Psoas muscle (tissue), 7 donors: ENCODE measurements at regions not wholly inside any gene's neighbourhood (a gene's known extent, or its start where the extent isn't known, plus 50 kb on each side); places are given as distances from the start of the nearest gene placed in this dataset.

Source experiments
- ATAC-seq, 4 donors: fragments of 200-7000 bp; cut with Tn5 transposase; one replicate each; pipeline ENCODE4 v1.9.1; 2020; ENCODE audit warnings: moderate library complexity in 3 of 4, mild to moderate bottlenecking in 2 of 4
- DNase-seq, 2 donors: peaks; one replicate each; pipeline ENCODE4 v3.0.0-alpha.2; 2020
- H3K27ac ChIP-seq: fragments of 200-600 bp; one replicate; pipeline ENCODE4 v1.8.0; 2022
- H3K27me3 ChIP-seq, 3 donors: fragments of 200-600 bp in 1 of 3; one replicate each; pipeline versions ENCODE4 v1.6.1 to v1.8.0; 2013 to 2022; ENCODE audit warnings: low read length in 2 of 3, mild to moderate bottlenecking in 2 of 3, moderate library complexity in 1 of 3; ENCODE audit not compliant: insufficient read depth in 3 of 3
- H3K36me3 ChIP-seq, 2 donors: fragments of 200-600 bp in 1 of 2; one replicate each; pipeline versions ENCODE4 v1.6.1 to v1.8.0; 2013 to 2022; ENCODE audit warnings: low read depth in 1 of 2, mild to moderate bottlenecking in 1 of 2, moderate library complexity in 1 of 2; ENCODE audit not compliant: insufficient read depth in 1 of 2
- H3K4me1 ChIP-seq: fragments of 200-600 bp; one replicate; pipeline ENCODE4 v1.8.0; 2022
- H3K4me3 ChIP-seq: fragments of 200-600 bp; one replicate; pipeline ENCODE4 v1.8.0; 2022; ENCODE audit warnings: mild to moderate bottlenecking
- H3K9me3 ChIP-seq: fragments of 200-600 bp; one replicate; pipeline ENCODE4 v1.8.0; 2022
- WGBS, 3 donors: extraction: QIAGEN DNeasy Blood & Tissue Kit; methylation state at CpG; one replicate each; pipeline versions ENCODE4 v1.1.6 to v1.1.7; 2013; 5-methylcytosine and 5-hydroxymethylcytosine counted together
- intact Hi-C, 2 donors: fragments of 100-400 bp; cut with DNase I; formaldehyde crosslinking; loops; one replicate each; pipeline versions ENCODE4 v1.11.0 to v1.14.2; 2022
- TF ChIP-seq, protein P1 (sequence below): fragments of 200-600 bp; IDR thresholded peaks from one replicate; pipeline ENCODE4 v1.8.0; 2022; ENCODE audit warnings: antibody characterized with exemption
- donor health status: healthy with polysubstance abuse.
- donor health status: DM: no; HTN: no; CAD: no; lungs with moderate emphysema.
- donor health status: Bipolar disorder and iron deficiency.
- donor health status: healthy.
- donor health status: DM: yes; HTN: yes; CAD: no.
- donor health status: DM: no; HTN: no; CAD: no.
- donor health status: DM: yes; HTN: yes; CAD: no.

GRCh38 chr12:46453428-46453827 is 80.9 kb upstream of the SLC38A2 start:
- H3K36me3 ChIP-seq: no peaks in the 10 kb centered on the region
- DNase-seq: no peak
- intact Hi-C loops: loop anchor here in 1 of 2 donors (5.0 kb wide), 1 partner anchor 81 kb away; the partner anchor contains the start of gene SLC38A2
- H3K27ac ChIP-seq: peak overlapping the region; percentile 74
- no peak for ATAC-seq
- TF ChIP-seq, protein P1, sequence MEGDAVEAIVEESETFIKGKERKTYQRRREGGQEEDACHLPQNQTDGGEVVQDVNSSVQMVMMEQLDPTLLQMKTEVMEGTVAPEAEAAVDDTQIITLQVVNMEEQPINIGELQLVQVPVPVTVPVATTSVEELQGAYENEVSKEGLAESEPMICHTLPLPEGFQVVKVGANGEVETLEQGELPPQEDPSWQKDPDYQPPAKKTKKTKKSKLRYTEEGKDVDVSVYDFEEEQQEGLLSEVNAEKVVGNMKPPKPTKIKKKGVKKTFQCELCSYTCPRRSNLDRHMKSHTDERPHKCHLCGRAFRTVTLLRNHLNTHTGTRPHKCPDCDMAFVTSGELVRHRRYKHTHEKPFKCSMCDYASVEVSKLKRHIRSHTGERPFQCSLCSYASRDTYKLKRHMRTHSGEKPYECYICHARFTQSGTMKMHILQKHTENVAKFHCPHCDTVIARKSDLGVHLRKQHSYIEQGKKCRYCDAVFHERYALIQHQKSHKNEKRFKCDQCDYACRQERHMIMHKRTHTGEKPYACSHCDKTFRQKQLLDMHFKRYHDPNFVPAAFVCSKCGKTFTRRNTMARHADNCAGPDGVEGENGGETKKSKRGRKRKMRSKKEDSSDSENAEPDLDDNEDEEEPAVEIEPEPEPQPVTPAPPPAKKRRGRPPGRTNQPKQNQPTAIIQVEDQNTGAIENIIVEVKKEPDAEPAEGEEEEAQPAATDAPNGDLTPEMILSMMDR: no peak
- no peak overlapping the region for H3K4me3 ChIP-seq
- no peaks in the 10 kb centered on the region for H3K27me3 ChIP-seq
- H3K4me1 ChIP-seq: peaks cover 49% of the 10 kb centered on the region
- H3K9me3 ChIP-seq: no peaks in the 10 kb centered on the region
- WGBS, 3 donors: 95 to 98% (median 96%) methylated on average over 3 of the region's 3 CpGs

DNA sequence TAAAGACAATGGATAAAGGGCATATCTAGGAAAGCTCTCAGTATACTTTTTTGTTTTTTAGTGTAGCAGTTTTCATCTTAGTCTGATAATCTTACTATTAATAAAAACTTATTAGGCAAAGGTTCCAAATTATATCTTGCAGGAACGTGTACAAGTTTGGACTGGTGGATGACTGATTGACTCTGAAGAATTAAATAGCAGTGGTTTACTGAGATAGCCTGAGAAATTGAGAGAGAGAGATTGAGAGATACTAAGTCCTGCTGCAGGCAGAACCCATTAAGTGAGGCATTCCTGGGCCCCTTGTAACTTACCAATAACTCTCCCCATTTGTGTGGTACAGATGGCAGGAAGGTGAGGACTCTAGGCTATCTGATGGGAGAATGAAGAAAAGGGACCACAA is 80.2 kb upstream of the SLC38A2 start:
- Histone ChIP-seq H3K4me1 (peaks cover 53% of the 10 kb centered on the region), H3K4me3 (no peak overlapping the region), H3K27me3 (no peaks in the 10 kb centered on the region), H3K9me3 (no peaks in the 10 kb centered on the region), H3K27ac (peak overlapping the region; percentile 74), H3K36me3 (no peaks in the 10 kb centered on the region)
- WGBS, 3 donors: 33 to 78% (median 73%) methylated on average over 1 of the region's 1 CpG
- TF ChIP-seq, protein P1: no peak
- no peak for DNase-seq
- intact Hi-C loops: loop anchor here in 1 of 2 donors (5.0 kb wide), 1 partner anchor 80 kb away; the partner anchor contains the start of gene SLC38A2
- ATAC-seq: no peak

DNA sequence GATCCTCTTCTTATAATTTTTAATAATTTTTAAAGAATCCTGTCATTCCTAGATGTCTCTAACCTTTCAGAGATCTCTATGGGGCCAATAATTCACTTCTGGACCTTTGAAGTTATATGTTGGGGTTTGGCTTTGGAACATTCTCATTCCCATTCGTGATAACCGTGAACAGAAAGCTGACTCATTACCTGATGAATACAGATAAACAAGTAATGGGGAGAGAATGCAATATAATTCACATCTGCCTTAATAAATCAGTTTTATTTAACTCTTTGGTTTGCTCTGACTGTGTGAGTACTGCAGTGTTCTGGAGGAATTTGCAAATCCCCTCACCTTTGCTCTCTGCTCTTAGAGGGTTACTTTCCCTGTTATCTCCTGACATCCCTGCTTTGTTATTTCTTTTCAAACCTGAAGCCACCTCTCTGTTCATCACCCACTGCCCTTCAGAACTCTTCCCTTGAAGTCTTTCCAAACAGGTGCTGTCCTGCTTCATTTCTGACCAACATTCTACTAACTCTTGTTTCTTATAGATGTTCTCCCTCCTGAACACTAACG is 79.6 kb upstream of the SLC38A2 start:
- H3K36me3 ChIP-seq: no peaks in the 10 kb centered on the region
- H3K27me3 ChIP-seq: no peaks in the 10 kb centered on the region
- no peaks in the 10 kb centered on the region for H3K9me3 ChIP-seq
- ATAC-seq: peak in 2 of 4 donors; percentile 26 to 52
- 28 to 46% (median 30%) methylated on average over 3 of the region's 3 CpGs for WGBS, 3 donors
- H3K4me3 ChIP-seq: no peak overlapping the region
- H3K4me1 ChIP-seq: peaks cover 55% of the 10 kb centered on the region
- TF ChIP-seq, protein P1: no peak
- intact Hi-C loops: loop anchor here in 1 of 2 donors (5.0 kb wide), 1 partner anchor 80 kb away; the partner anchor contains the start of gene SLC38A2
- H3K27ac ChIP-seq: peak overlapping the region; percentile 74
- no peak for DNase-seq

GRCh38 chr12:46451276-46452021 is 78.9 kb upstream of the SLC38A2 start:
- 47 to 67% (median 53%) methylated on average over 5 of the region's 5 CpGs for WGBS, 3 donors
- Histone ChIP-seq H3K4me1 (peaks cover 57% of the 10 kb centered on the region), H3K4me3 (no peak overlapping the region), H3K27me3 (no peaks in the 10 kb centered on the region), H3K27ac (peak overlapping the region; percentile 74), H3K36me3 (no peaks in the 10 kb centered on the region), H3K9me3 (no peaks in the 10 kb centered on the region)
- TF ChIP-seq, protein P1: no peak
- intact Hi-C loops: loop anchor here in 1 of 2 donors (5.0 kb wide), 1 partner anchor 79 kb away; the partner anchor contains the start of gene SLC38A2
- DNase-seq (no peak), ATAC-seq (peak in 3 of 4 donors; percentile 23 to 50 (median 24))
